Spleen (tissue), 7 donors: ENCODE measurements at regions not wholly inside any gene's neighbourhood (a gene's known extent, or its start where the extent isn't known, plus 50 kb on each side); places are given as distances from the start of the nearest gene placed in this dataset.

Experiments used
- CTCF ChIP-seq, 11 experiments: fragments of 200-600 bp in 7 of 11; fragments of 450-650 bp in 4 of 11; sonication (generic) in 4 of 11; IDR thresholded peaks in 8 of 11; conservative IDR thresholded peaks in 3 of 11; 1 replicate in 7 of 11; 2 replicates in 4 of 11; pipeline versions ENCODE4 v1.4.0 to v1.8.0; 2016 to 2021; ENCODE audit warnings: antibody characterized with exemption in 11 of 11, inconsistent platforms in 4 of 11, mild to moderate bottlenecking in 1 of 11
- POLR2A ChIP-seq, 3 donors: fragments of 450-650 bp; IDR thresholded peaks; one replicate each; pipeline ENCODE4 v1.5.1; 2017; ENCODE audit warnings: antibody characterized with exemption in 3 of 3, mild to moderate bottlenecking in 1 of 3
- POLR2AphosphoS5 ChIP-seq, 3 donors: sonication (generic); formaldehyde crosslinking; IDR thresholded peaks; one replicate each; pipeline ENCODE4 v1.5.1; 2017; ENCODE audit warnings: antibody characterized with exemption in 3 of 3
- donor health status: DM: no; HTN: no; CAD: no; lungs with moderate emphysema.
- donor health status: DM: no; HTN: no; CAD: no.
- donor health status: DM: no; HTN: no; CAD: no.

GRCh38 chr13:64066711-64067110 lies 2651.1 kb upstream of the PCDH20 start:
- TF ChIP-seq POLR2A (IDR thresholded peaks at IDR 0.05) (no peak), CTCF (IDR thresholded peaks at IDR 0.05 in 8 of 11, conservative IDR thresholded peaks at IDR 0.05 in 3 of 11) (no peak), POLR2AphosphoS5 (IDR thresholded peaks at IDR 0.05) (no peak)
